ENCODE measurements at regions not wholly inside any gene's neighbourhood (a gene's known extent, or its start where the extent isn't known, plus 50 kb on each side); places are given as distances from the start of the nearest gene placed in this dataset.
A peak's percentile ranks its signal among the peaks of the same experiment; 100 is the strongest.
"Not testable (repeated sequence)": the region's sequence is repeated elsewhere in the genome, so short reads cannot be mapped to it uniquely, and the experiment has no call there.

- DNase-seq (ENCODE audit: insufficient read length) = no peak
- no peak for FAIRE-seq
- TF ChIP-seq POLR2A (IDR thresholded peaks at IDR 0.05; ENCODE audit: low read depth, low read length) (no peak), TAF1 (IDR thresholded peaks at IDR 0.05; ENCODE audit: borderline replicate concordance, low read depth, low read length) (no peak), POLR2AphosphoS5 (IDR thresholded peaks at IDR 0.05; ENCODE audit: low read depth, low read length) (no peak)
These were observed 397.9 kb downstream of the FAM47B start for GRCh38 chrX:35340465-35340864.

GRCh38 chrX:35351212-35351611 is 408.6 kb downstream of the FAM47B start:
- TF ChIP-seq POLR2AphosphoS5 (IDR thresholded peaks at IDR 0.05; ENCODE audit: low read depth, low read length) = no peak
- no peak for TF ChIP-seq TAF1 (IDR thresholded peaks at IDR 0.05; ENCODE audit: borderline replicate concordance, low read depth, low read length)
- FAIRE-seq (peak; percentile 65), DNase-seq (ENCODE audit: insufficient read length) (no peak)

DNA sequence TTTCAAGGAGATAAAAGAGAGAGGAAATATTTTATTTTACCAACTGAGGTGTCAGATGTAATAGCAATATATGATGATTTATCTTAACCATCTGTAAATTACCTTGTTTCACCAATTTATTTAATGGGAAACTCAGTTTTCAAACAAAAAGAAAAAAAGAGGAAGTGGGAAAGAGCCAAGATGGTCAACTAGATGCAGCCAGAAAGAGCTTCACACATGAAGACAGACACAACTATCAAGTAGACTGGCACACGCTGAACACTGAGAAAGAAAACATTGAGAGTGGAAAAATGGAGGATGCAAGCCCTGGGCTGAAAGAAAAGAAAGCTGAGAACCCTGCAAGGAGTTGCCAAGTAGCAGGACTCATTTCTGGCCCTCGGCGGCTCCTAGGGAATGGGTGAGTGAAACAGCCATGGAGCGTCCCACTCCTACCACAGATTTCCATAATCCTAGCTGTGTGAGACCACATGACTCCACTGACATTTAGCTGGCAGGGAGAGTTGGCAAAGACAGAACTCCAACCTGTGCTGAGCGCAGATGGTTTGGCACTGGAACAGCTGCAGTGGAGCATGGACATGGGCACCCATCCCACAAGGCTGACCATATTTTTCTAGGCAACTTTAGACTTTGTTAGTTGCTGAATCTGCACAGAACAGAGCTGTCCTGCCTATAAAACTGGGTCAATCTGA is 409.3 kb downstream of the FAM47B start:
- DNase-seq (ENCODE audit: insufficient read length) = no peak
- no peak for TF ChIP-seq POLR2AphosphoS5 (IDR thresholded peaks at IDR 0.05; ENCODE audit: low read depth, low read length)
- TF ChIP-seq TAF1 (IDR thresholded peaks at IDR 0.05; ENCODE audit: borderline replicate concordance, low read depth, low read length) = no peak
- no peak for TF ChIP-seq POLR2A (IDR thresholded peaks at IDR 0.05; ENCODE audit: low read depth, low read length)
- FAIRE-seq = no peak

- DNase-seq (ENCODE audit: insufficient read length) (no peak), FAIRE-seq (no peak)
These were observed 415.1 kb downstream of the FAM47B start for GRCh38 chrX:35357656-35358055.

GRCh38 chrX:35362866-35363265 is 420.3 kb downstream of the FAM47B start:
- FAIRE-seq (no peak), DNase-seq (ENCODE audit: insufficient read length) (no peak)
- TF ChIP-seq TAF1 (IDR thresholded peaks at IDR 0.05; ENCODE audit: borderline replicate concordance, low read depth, low read length) (no peak), POLR2A (IDR thresholded peaks at IDR 0.05; ENCODE audit: low read depth, low read length) (no peak), POLR2AphosphoS5 (IDR thresholded peaks at IDR 0.05; ENCODE audit: low read depth, low read length) (no peak)

More at GRCh38 chrX:35357656-35358055, 415.1 kb downstream of the FAM47B start:
- TF ChIP-seq POLR2AphosphoS5 (IDR thresholded peaks at IDR 0.05; ENCODE audit: low read depth, low read length) = no peak
- TF ChIP-seq TAF1 (IDR thresholded peaks at IDR 0.05; ENCODE audit: borderline replicate concordance, low read depth, low read length) = no peak
- TF ChIP-seq POLR2A (IDR thresholded peaks at IDR 0.05; ENCODE audit: low read depth, low read length) = no peak

DNA sequence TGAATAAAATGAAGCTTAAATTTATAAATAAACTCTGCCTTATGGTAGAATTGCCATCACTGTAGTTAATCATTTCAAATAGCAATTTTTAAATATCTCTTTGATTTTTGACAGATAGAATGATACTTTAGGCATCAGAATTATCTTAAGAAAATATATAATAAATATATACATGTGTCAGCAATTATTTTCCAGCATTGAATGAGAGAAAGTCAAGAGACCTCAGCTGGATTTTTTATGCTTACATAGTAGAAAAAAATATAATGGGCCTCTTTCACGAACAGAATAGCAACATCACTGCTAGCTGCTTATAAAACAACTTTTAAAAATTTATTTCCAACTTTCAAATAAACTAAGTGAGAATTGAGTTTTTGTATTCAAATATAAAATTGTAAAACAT is 424.0 kb upstream of the MAGEB16 start:
- DNase-seq (ENCODE audit: insufficient read length) = no peak
- TF ChIP-seq POLR2AphosphoS5 (IDR thresholded peaks at IDR 0.05; ENCODE audit: low read depth, low read length) = no peak
- no peak for TF ChIP-seq TAF1 (IDR thresholded peaks at IDR 0.05; ENCODE audit: borderline replicate concordance, low read depth, low read length)
- TF ChIP-seq POLR2A (IDR thresholded peaks at IDR 0.05; ENCODE audit: low read depth, low read length) = no peak
- no peak for FAIRE-seq

GRCh38 chrX:35380808-35381700 is 417.1 kb upstream of the MAGEB16 start:
- FAIRE-seq = peak; percentile 91
- no peak for DNase-seq (ENCODE audit: insufficient read length)
- TF ChIP-seq TAF1 (IDR thresholded peaks at IDR 0.05; ENCODE audit: borderline replicate concordance, low read depth, low read length) = no peak
- TF ChIP-seq POLR2A (IDR thresholded peaks at IDR 0.05; ENCODE audit: low read depth, low read length) = no peak
- no peak for TF ChIP-seq POLR2AphosphoS5 (IDR thresholded peaks at IDR 0.05; ENCODE audit: low read depth, low read length)

DNA sequence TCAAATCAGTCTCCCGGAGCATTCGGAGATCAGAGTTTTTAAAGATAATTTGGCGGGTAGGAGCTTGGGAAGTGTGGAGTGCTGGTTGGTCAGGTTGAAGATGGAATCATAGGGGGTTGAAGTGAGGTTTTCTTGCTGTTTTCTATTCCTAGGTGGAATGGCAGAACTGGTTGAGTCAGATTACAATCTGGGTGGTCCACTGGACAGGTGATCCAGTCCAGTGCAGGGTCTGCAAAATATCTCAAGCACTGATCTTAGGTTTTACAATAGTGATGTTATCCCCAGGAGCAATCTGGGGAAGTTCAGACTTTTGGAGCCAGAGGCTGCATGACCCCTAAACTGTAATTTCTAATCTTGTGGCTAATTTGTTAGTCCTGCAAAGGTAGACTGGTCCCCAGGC is 416.4 kb upstream of the MAGEB16 start:
- not testable (repeated sequence) for DNase-seq (ENCODE audit: insufficient read length); FAIRE-seq

DNA sequence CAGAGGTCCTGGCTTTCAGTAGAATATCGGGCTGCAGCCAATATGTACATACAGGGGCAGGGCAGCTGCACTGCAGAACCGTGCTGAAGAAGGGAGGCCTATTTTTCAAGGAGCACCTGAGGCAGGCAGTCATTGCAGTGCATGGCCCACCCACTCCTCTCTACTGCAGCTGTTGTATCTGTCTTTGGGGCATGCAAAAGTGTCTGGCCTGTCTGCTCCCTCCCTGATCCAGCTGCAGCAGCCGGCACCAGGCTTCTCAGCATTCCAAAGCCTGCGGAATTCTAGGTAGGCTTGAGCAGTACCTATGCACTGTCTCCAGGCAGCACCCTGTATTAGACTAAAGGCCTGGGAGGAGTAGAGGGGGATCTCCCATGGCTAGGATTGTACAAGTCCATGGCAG is 415.2 kb upstream of the MAGEB16 start:
- DNase-seq (ENCODE audit: insufficient read length) = no peak
- FAIRE-seq = no peak
- TF ChIP-seq POLR2A (IDR thresholded peaks at IDR 0.05; ENCODE audit: low read depth, low read length) (no peak), TAF1 (IDR thresholded peaks at IDR 0.05; ENCODE audit: borderline replicate concordance, low read depth, low read length) (no peak), POLR2AphosphoS5 (IDR thresholded peaks at IDR 0.05; ENCODE audit: low read depth, low read length) (no peak)

DNA sequence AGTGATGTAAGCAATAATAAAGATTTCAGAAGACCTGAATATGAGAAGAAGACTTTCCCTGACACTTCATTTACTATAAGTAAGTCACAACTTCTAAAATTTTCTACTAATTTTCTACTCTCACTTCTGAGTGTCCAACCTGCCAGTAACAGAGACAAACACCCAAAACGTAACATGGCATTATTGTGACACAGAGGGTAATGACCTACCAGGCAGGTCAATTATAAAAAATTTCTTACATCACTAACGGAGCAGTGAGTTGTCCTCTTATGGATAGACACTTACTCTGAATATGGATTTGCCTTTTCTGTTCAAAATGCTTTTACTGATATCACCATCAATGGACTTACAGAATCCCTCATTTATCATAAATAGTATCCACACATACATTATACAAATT is 405.9 kb upstream of the MAGEB16 start:
- FAIRE-seq (no peak), DNase-seq (ENCODE audit: insufficient read length) (no peak)
- no peak for TF ChIP-seq POLR2A (IDR thresholded peaks at IDR 0.05; ENCODE audit: low read depth, low read length)
- no peak for TF ChIP-seq POLR2AphosphoS5 (IDR thresholded peaks at IDR 0.05; ENCODE audit: low read depth, low read length)
- no peak for TF ChIP-seq TAF1 (IDR thresholded peaks at IDR 0.05; ENCODE audit: borderline replicate concordance, low read depth, low read length)

DNA sequence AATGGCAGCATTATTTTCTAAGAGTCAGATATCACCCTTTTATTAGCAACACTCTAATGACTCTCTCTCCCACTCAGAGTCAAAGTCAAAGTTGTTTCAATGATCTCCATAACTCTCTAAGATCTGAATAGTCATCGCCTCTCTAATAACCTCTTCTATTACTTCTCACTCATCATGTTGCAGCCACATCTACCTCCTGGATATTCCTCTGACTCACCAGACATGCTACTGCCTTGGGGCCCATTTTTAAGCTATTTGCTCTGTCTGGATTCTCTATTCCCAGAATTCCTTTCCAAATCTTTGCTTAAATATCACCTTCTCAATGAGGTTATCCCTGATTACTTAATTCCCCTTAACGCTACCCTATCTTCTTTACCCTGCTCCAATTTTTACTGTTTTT is 391.8 kb upstream of the MAGEB16 start:
- DNase-seq (ENCODE audit: insufficient read length) = no peak
- no peak for FAIRE-seq

DNA sequence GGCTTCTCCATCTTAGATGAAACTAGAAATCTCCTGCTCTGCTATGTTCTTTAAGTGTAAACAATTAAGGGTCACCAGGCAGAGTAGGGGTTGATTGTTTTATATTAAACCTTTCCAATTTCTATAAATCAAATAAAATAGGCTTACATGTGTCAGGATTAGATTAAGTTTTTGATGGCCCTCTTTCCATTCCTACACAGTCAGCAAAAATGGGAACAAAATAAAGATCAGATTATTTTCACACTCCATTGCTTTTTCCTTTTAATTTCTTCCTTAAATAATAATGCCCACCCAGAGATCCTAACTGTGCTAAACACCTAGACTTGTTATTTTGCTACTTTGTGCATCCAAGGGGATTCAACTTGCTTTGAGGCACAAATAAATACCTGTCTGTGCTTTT is 381.4 kb upstream of the MAGEB16 start:
- DNase-seq (ENCODE audit: insufficient read length) (no peak), FAIRE-seq (no peak)
- TF ChIP-seq TAF1 (IDR thresholded peaks at IDR 0.05; ENCODE audit: borderline replicate concordance, low read depth, low read length) (no peak), POLR2AphosphoS5 (IDR thresholded peaks at IDR 0.05; ENCODE audit: low read depth, low read length) (no peak), POLR2A (IDR thresholded peaks at IDR 0.05; ENCODE audit: low read depth, low read length) (no peak)

More for the DNA sequence above, 391.8 kb upstream of the MAGEB16 start:
- no peak for TF ChIP-seq POLR2AphosphoS5 (IDR thresholded peaks at IDR 0.05; ENCODE audit: low read depth, low read length)
- TF ChIP-seq POLR2A (IDR thresholded peaks at IDR 0.05; ENCODE audit: low read depth, low read length) = no peak
- TF ChIP-seq TAF1 (IDR thresholded peaks at IDR 0.05; ENCODE audit: borderline replicate concordance, low read depth, low read length) = no peak
